MCF 10A (cell line): ENCODE measurements at regions not wholly inside any gene's neighbourhood (a gene's known extent, or its start where the extent isn't known, plus 50 kb on each side); places are given as distances from the start of the nearest gene placed in this dataset.

Source experiments
- BruUV-seq: library from RNA; stranded (reverse); fragments of 400-500 nt; replicated peaks from 2 replicates; lab custom pipeline; 2021; lab: Mats Ljungman, UMichigan
- CTCF ChIA-PET: fragments of 300-600 bp; sonication (Branson Sonifier 250); formaldehyde crosslinking; extraction: SDS; loops from one replicate; lab custom pipeline; 2021; ENCODE audit warnings: antibody characterized with exemption, inconsistent platforms; lab: Yijun Ruan, JAX
- POLR2A ChIA-PET: fragments of 300-600, 350-650 bp; sonication (Branson Sonifier 250); formaldehyde crosslinking; extraction: SDS; loops from one replicate; lab custom pipeline; 2020; ENCODE audit warnings: antibody characterized with exemption, inconsistent platforms; lab: Yijun Ruan, JAX
- DNase-seq: peaks from one replicate; pipeline ENCODE4 v3.0.0-alpha.2; 2018; ENCODE audit not compliant: unreplicated experiment
- H3K27ac Mint-ChIP-seq: one replicate; pipeline ENCODE4 v1.8.0; 2022; ENCODE audit warnings: mild to moderate bottlenecking, low read depth, mixed read lengths; ENCODE audit not compliant: unreplicated experiment
- H3K27me3 Mint-ChIP-seq: one replicate; pipeline ENCODE4 v1.8.0; 2022; ENCODE audit warnings: mixed read lengths; ENCODE audit not compliant: insufficient read depth, unreplicated experiment
- H3K36me3 Mint-ChIP-seq: one replicate; pipeline ENCODE4 v1.8.0; 2022; ENCODE audit warnings: mild to moderate bottlenecking, moderate library complexity, mixed read lengths; ENCODE audit not compliant: insufficient read depth, unreplicated experiment
- H3K4me1 Mint-ChIP-seq: one replicate; pipeline ENCODE4 v1.8.0; 2022; ENCODE audit warnings: mixed read lengths; ENCODE audit not compliant: insufficient read depth, unreplicated experiment
- H3K4me3 Mint-ChIP-seq: one replicate; pipeline ENCODE4 v1.8.0; 2022; ENCODE audit warnings: mild to moderate bottlenecking, moderate library complexity, mixed read lengths; ENCODE audit not compliant: unreplicated experiment
- H3K9me3 Mint-ChIP-seq: one replicate; pipeline ENCODE4 v1.8.0; 2022; ENCODE audit warnings: mixed read lengths; ENCODE audit not compliant: unreplicated experiment
- intact Hi-C: fragments of 100-400 bp; cut with micrococcal nuclease; formaldehyde crosslinking; loops from 2 replicates; pipeline ENCODE4 v1.14.1; 2022
- TF ChIP-seq, protein P1 (sequence below): fragments of 200-600 bp; IDR thresholded peaks from one replicate; pipeline ENCODE4 v1.8.0; 2022; ENCODE audit warnings: antibody characterized with exemption, mild to moderate bottlenecking; ENCODE audit not compliant: unreplicated experiment

DNA sequence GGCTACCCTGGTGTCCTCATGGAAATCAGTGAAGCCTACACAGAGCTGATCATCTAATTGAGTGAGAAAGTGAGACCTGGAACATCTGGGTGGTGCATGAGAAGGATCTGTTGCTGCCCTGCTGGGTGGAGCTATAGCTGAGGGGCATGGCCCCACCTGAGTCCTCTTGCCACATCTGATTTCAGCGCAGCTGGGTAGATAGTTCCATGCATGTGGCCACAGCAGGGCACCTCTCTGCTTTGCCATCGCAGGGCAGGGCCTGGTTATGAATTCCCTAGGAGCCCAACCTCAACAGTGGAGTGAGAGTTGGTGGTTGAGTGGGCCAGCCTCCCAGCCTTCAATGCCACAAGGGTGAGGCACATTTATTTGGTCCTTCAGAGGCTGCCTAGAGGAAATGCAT, 407.8 kb downstream of the BCL11B start:
- intact Hi-C loops, result no loop called here
- TF ChIP-seq, protein P1, sequence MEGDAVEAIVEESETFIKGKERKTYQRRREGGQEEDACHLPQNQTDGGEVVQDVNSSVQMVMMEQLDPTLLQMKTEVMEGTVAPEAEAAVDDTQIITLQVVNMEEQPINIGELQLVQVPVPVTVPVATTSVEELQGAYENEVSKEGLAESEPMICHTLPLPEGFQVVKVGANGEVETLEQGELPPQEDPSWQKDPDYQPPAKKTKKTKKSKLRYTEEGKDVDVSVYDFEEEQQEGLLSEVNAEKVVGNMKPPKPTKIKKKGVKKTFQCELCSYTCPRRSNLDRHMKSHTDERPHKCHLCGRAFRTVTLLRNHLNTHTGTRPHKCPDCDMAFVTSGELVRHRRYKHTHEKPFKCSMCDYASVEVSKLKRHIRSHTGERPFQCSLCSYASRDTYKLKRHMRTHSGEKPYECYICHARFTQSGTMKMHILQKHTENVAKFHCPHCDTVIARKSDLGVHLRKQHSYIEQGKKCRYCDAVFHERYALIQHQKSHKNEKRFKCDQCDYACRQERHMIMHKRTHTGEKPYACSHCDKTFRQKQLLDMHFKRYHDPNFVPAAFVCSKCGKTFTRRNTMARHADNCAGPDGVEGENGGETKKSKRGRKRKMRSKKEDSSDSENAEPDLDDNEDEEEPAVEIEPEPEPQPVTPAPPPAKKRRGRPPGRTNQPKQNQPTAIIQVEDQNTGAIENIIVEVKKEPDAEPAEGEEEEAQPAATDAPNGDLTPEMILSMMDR, result no peak
- Mint-ChIP-seq H3K36me3 (no peaks in the 10 kb centered on the region), H3K4me3 (no peak overlapping the region), H3K9me3 (no peaks in the 10 kb centered on the region), H3K4me1 (no peaks in the 10 kb centered on the region), H3K27ac (no peak overlapping the region), H3K27me3 (no peaks in the 10 kb centered on the region)
- ChIA-PET POLR2A (no interaction called here), CTCF (no interaction called here)
- BruUV-seq, result no TSS peak
- no peak for DNase-seq

DNA sequence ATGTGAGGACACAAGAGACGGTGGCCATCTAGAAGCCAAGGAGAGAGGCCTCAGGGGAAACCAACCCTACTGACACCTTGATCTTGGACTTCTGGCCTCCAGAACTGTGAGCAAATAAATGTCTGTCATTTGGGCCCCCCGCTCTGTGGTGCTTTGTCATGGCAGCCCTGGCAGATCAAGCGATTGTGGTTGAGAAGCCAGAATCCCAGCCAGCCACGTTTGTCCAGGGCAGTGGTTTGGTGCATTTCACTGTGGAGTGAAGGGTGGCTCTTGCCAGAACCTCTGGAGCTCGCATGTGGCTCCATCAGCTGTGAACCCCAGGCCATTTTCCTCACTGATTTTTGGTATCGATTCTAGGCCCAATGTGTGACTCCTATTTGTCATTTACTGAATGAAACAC, 404.9 kb downstream of the BCL11B start:
- DNase-seq, result no peak
- ChIA-PET CTCF (interaction anchor here (0.6 kb wide), 1 partner anchor 671 kb away, joined by 3 read pairs; no protein-coding TSS in a partner anchor), POLR2A (no interaction called here)
- H3K36me3 Mint-ChIP-seq, result no peaks in the 10 kb centered on the region
- H3K4me3 Mint-ChIP-seq, result no peak overlapping the region
- intact Hi-C loops, result no loop called here
- TF ChIP-seq, protein P1, result no peak
- H3K4me1 Mint-ChIP-seq, result no peaks in the 10 kb centered on the region
- no TSS peak for BruUV-seq
- no peak overlapping the region for H3K27ac Mint-ChIP-seq
- H3K27me3 Mint-ChIP-seq, result no peaks in the 10 kb centered on the region
- no peaks in the 10 kb centered on the region for H3K9me3 Mint-ChIP-seq

DNA sequence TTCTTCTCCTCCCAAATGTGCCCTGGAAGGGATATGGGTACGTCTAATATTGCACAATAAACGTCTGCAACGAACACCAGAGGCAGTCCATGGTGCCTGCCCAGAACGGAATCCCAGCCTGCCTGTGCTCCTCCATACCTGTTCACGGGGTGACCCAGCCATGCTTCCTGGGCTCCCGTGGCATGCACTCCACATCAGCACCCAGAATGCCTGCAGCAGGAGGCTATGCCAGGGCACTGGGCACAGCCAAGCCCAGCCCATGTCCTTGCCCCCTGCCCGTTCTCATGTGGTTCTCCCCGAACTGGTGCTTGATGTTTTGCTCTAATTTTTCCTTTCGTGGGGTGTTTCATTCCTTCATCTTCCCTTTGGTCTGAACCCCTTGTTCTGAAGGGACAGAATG, 404.3 kb downstream of the BCL11B start:
- ChIA-PET CTCF (no interaction called here), POLR2A (no interaction called here)
- intact Hi-C loops, result no loop called here
- Mint-ChIP-seq H3K27me3 (no peaks in the 10 kb centered on the region), H3K4me3 (no peak overlapping the region), H3K9me3 (no peaks in the 10 kb centered on the region), H3K36me3 (no peaks in the 10 kb centered on the region), H3K4me1 (no peaks in the 10 kb centered on the region), H3K27ac (no peak overlapping the region)
- TF ChIP-seq, protein P1, result no peak
- DNase-seq, result no peak
- no TSS peak for BruUV-seq

DNA sequence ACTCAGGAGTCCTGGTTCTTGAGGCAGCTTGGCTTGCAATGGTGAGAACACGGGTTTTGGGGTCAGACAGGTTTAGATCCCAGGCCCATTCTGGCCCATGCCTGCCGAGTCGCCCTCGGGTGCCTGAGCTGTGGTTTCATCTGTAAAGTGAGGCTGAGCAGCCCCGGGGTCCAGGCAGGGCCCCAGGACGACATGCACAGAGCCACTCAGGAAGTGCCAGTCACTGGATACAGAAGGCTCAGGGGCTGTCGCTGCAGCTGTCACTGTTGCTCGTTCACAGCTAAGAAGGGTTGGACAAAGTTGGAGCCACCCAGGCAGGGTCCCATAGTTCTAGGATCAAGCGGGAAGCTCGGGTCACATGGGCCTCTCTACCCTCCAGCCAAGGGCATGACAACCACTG, 403.1 kb downstream of the BCL11B start:
- no TSS peak for BruUV-seq
- Mint-ChIP-seq H3K4me1 (no peaks in the 10 kb centered on the region), H3K4me3 (no peak overlapping the region), H3K9me3 (no peaks in the 10 kb centered on the region), H3K27ac (no peak overlapping the region), H3K36me3 (no peaks in the 10 kb centered on the region), H3K27me3 (no peaks in the 10 kb centered on the region)
- CTCF ChIA-PET, result no interaction called here
- POLR2A ChIA-PET, result no interaction called here
- intact Hi-C loops, result no loop called here
- DNase-seq, result no peak
- TF ChIP-seq, protein P1, result no peak
